ENCODE measurements at regions not wholly inside any gene's neighbourhood (a gene's known extent, or its start where the extent isn't known, plus 50 kb on each side); places are given as distances from the start of the nearest gene placed in this dataset.

- no peak for DNase-seq (ENCODE audit: extremely low spot score in 2 of 2)
- Histone ChIP-seq H3K27me3 (no peaks in the 10 kb centered on the region), H3K4me1 (no peaks in the 10 kb centered on the region), H3K27ac (no peak overlapping the region), H3K36me3 (no peaks in the 10 kb centered on the region), H3K4me3 (no peak overlapping the region), H3K9me3 (no peaks in the 10 kb centered on the region)
- no peak for TF ChIP-seq POLR2A (IDR thresholded peaks at IDR 0.05)
- no peak for TF ChIP-seq POLR2AphosphoS5 (IDR thresholded peaks at IDR 0.05; ENCODE audit: insufficient read depth in 1 of 2, low read depth in 1 of 2)
- intact Hi-C loops (cut with DNase I), result no loop called here
These were observed 1041.2 kb downstream of the TUSC7 start for GRCh38 chr3:117750674-117751269.

DNA sequence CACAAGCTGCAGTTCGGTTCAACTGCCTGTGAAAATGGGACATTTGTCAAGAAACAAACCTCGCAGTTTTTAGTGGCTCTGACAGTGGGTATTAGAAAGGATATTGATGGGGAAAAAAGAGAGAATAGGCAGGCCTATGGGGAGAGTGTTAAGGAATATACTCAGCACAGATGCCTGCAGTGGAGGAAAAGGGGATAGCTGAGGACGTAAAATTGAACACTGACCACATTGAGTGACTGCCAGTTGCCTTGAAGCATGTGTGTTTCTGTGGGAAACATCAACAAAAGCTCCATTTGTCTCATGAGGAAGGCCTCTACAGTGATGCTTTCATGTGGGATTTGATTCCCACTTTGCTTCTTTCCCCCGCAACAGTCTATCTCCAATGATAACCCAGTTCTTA is 1042.1 kb downstream of the TUSC7 start:
- no peaks in the 10 kb centered on the region for H3K27me3 ChIP-seq
- TF ChIP-seq, protein P1, sequence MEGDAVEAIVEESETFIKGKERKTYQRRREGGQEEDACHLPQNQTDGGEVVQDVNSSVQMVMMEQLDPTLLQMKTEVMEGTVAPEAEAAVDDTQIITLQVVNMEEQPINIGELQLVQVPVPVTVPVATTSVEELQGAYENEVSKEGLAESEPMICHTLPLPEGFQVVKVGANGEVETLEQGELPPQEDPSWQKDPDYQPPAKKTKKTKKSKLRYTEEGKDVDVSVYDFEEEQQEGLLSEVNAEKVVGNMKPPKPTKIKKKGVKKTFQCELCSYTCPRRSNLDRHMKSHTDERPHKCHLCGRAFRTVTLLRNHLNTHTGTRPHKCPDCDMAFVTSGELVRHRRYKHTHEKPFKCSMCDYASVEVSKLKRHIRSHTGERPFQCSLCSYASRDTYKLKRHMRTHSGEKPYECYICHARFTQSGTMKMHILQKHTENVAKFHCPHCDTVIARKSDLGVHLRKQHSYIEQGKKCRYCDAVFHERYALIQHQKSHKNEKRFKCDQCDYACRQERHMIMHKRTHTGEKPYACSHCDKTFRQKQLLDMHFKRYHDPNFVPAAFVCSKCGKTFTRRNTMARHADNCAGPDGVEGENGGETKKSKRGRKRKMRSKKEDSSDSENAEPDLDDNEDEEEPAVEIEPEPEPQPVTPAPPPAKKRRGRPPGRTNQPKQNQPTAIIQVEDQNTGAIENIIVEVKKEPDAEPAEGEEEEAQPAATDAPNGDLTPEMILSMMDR (IDR thresholded peaks at IDR 0.05), result no peak
- TF ChIP-seq POLR2A (IDR thresholded peaks at IDR 0.05) (no peak), POLR2AphosphoS5 (IDR thresholded peaks at IDR 0.05; ENCODE audit: insufficient read depth in 1 of 2, low read depth in 1 of 2) (no peak)
- H3K4me1 ChIP-seq, result no peaks in the 10 kb centered on the region
- no peaks in the 10 kb centered on the region for H3K9me3 ChIP-seq
- no peak overlapping the region for H3K27ac ChIP-seq
- intact Hi-C loops (cut with DNase I), result no loop called here
- no peak overlapping the region for H3K4me3 ChIP-seq
- no peaks in the 10 kb centered on the region for H3K36me3 ChIP-seq
- no peak for DNase-seq (ENCODE audit: extremely low spot score in 2 of 2)

GRCh38 chr3:117752984-117753717 is 1043.6 kb downstream of the TUSC7 start:
- no peak for TF ChIP-seq POLR2AphosphoS5 (IDR thresholded peaks at IDR 0.05; ENCODE audit: insufficient read depth in 1 of 2, low read depth in 1 of 2)
- TF ChIP-seq, protein P1 (IDR thresholded peaks at IDR 0.05), result no peak
- no peaks in the 10 kb centered on the region for H3K27me3 ChIP-seq
- no peak overlapping the region for H3K4me3 ChIP-seq
- H3K27ac ChIP-seq, result no peak overlapping the region
- H3K4me1 ChIP-seq, result no peaks in the 10 kb centered on the region
- intact Hi-C loops (cut with DNase I), result no loop called here
- no peaks in the 10 kb centered on the region for H3K36me3 ChIP-seq
- DNase-seq (ENCODE audit: extremely low spot score in 2 of 2), result no peak
- H3K9me3 ChIP-seq, result no peaks in the 10 kb centered on the region

GRCh38 chr3:117754058-117754457 is 1044.5 kb downstream of the TUSC7 start:
- no peaks in the 10 kb centered on the region for H3K36me3 ChIP-seq
- H3K27me3 ChIP-seq, result no peaks in the 10 kb centered on the region
- H3K27ac ChIP-seq, result no peak overlapping the region
- no peak for TF ChIP-seq POLR2AphosphoS5 (IDR thresholded peaks at IDR 0.05; ENCODE audit: insufficient read depth in 1 of 2, low read depth in 1 of 2)
- no peak for TF ChIP-seq POLR2A (IDR thresholded peaks at IDR 0.05)
- TF ChIP-seq, protein P1 (IDR thresholded peaks at IDR 0.05), result no peak
- no peaks in the 10 kb centered on the region for H3K9me3 ChIP-seq
- intact Hi-C loops (cut with DNase I), result no loop called here
- H3K4me3 ChIP-seq, result no peak overlapping the region
- no peak for DNase-seq (ENCODE audit: extremely low spot score in 2 of 2)
- no peaks in the 10 kb centered on the region for H3K4me1 ChIP-seq

DNA sequence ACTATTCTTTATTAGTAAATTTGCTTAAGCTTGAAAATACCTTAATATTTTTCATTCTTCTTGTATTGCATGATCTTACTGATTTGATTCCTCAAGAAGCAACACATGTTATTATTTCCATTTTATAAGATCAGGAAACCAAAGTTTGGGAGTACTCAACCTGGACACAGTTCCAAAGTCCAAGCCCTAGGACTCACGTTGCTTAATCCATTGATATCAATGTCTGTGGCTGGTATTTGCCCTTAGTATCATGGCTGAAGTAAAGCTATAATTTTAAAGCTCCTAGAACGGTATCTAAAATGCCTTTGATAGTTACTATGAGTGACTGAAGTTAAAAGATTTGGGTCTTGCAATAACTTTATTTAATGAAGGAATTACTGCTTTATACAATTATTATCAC is 1045.3 kb downstream of the TUSC7 start:
- no peaks in the 10 kb centered on the region for H3K4me1 ChIP-seq
- H3K27me3 ChIP-seq, result no peaks in the 10 kb centered on the region
- TF ChIP-seq POLR2A (IDR thresholded peaks at IDR 0.05) (no peak), POLR2AphosphoS5 (IDR thresholded peaks at IDR 0.05; ENCODE audit: insufficient read depth in 1 of 2, low read depth in 1 of 2) (no peak)
- TF ChIP-seq, protein P1 (IDR thresholded peaks at IDR 0.05), result no peak
- H3K9me3 ChIP-seq, result no peaks in the 10 kb centered on the region
- no peak overlapping the region for H3K27ac ChIP-seq
- no peaks in the 10 kb centered on the region for H3K36me3 ChIP-seq
- intact Hi-C loops (cut with DNase I), result no loop called here
- no peak for DNase-seq (ENCODE audit: extremely low spot score in 2 of 2)
- H3K4me3 ChIP-seq, result no peak overlapping the region
